HL-60 (cell line): ENCODE measurements at regions not wholly inside any gene's neighbourhood (a gene's known extent, or its start where the extent isn't known, plus 50 kb on each side); places are given as distances from the start of the nearest gene placed in this dataset.

Experiments used
- DNase-seq, 2 experiments: peaks; one replicate each; pipeline ENCODE4 v3.0.0-alpha.2; 2010 to 2020; ENCODE audit warnings: low read depth in 1 of 2, low spot score in 1 of 2
- H3K27ac ChIP-seq: fragments of 250-450 bp; sonication (Bioruptor Pico); replicated peaks from 2 replicates; pipeline ENCODE4 v1.5.1; 2020; ENCODE audit warnings: mild to moderate bottlenecking, moderate library complexity
- H3K27me3 ChIP-seq: fragments of 250-450 bp; sonication (Bioruptor Pico); 2 replicates; pipeline ENCODE4 v1.5.1; 2021; ENCODE audit warnings: mild to moderate bottlenecking, moderate library complexity; ENCODE audit not compliant: insufficient read depth, poor library complexity, severe bottlenecking
- H3K4me3 ChIP-seq: replicated peaks from 2 replicates; pipeline ENCODE4 v1.5.1; 2011; ENCODE audit warnings: mild to moderate bottlenecking, control low read depth, low read length; ENCODE audit not compliant: insufficient read depth
- GABPA ChIP-seq: IDR thresholded peaks from 2 replicates; pipeline ENCODE4 v1.6.1; 2012; ENCODE audit warnings: low read depth
- POLR2AphosphoS5 ChIP-seq: IDR thresholded peaks from 2 replicates; pipeline ENCODE4 v1.6.1; 2012; ENCODE audit warnings: low read depth
- SPI1 ChIP-seq: IDR thresholded peaks from 2 replicates; pipeline ENCODE4 v1.6.1; 2012; ENCODE audit warnings: low read depth, mild to moderate bottlenecking, borderline replicate concordance
- TF ChIP-seq, protein P1 (sequence below): IDR thresholded peaks from one replicate; pipeline ENCODE4 v1.5.1; 2011; ENCODE audit warnings: low read length, control low read depth, inconsistent platforms; ENCODE audit not compliant: insufficient read depth
- TF ChIP-seq, protein P2 (sequence below): IDR thresholded peaks from 2 replicates; pipeline ENCODE4 v1.6.1; 2012; ENCODE audit warnings: low read depth; ENCODE audit not compliant: insufficient replicate concordance

DNA sequence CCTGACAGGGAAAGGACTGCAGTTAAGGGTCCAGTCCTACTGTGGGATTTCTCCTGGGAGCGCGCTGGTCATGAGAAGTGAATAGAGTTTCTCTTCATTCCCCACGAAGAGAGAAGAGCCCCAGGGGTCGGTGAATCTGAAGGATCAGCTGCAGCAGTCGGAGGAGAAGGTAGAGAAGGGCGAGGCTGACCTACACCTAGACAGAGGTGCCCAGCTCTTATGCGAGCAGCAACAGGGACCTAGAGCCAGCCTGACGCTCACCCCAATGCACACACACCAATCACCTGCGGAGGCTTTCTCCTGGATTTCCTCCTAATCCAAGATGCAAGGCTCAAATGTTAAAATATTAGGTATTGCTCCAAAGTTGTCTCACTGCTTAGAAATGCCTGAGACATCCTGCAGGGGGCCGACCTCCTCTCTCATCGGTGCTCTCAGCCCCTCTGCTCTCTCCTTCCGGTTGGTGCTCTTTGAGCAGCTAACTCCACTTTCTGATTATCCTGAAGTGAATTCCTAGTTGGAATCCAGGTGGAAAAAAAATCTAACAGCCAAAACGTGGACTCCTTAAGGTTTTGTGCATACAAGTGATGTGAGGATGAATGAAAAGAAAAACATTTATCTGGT lies 176.4 kb downstream of the AHR start:
- Histone ChIP-seq H3K27me3 (no peaks in the 10 kb centered on the region), H3K27ac (no peak overlapping the region), H3K4me3 (no peak overlapping the region)
- no peak for DNase-seq
- TF ChIP-seq POLR2AphosphoS5 (no peak), GABPA (no peak), SPI1 (no peak)
- TF ChIP-seq, protein P1, sequence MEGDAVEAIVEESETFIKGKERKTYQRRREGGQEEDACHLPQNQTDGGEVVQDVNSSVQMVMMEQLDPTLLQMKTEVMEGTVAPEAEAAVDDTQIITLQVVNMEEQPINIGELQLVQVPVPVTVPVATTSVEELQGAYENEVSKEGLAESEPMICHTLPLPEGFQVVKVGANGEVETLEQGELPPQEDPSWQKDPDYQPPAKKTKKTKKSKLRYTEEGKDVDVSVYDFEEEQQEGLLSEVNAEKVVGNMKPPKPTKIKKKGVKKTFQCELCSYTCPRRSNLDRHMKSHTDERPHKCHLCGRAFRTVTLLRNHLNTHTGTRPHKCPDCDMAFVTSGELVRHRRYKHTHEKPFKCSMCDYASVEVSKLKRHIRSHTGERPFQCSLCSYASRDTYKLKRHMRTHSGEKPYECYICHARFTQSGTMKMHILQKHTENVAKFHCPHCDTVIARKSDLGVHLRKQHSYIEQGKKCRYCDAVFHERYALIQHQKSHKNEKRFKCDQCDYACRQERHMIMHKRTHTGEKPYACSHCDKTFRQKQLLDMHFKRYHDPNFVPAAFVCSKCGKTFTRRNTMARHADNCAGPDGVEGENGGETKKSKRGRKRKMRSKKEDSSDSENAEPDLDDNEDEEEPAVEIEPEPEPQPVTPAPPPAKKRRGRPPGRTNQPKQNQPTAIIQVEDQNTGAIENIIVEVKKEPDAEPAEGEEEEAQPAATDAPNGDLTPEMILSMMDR = no peak
- TF ChIP-seq, protein P2, sequence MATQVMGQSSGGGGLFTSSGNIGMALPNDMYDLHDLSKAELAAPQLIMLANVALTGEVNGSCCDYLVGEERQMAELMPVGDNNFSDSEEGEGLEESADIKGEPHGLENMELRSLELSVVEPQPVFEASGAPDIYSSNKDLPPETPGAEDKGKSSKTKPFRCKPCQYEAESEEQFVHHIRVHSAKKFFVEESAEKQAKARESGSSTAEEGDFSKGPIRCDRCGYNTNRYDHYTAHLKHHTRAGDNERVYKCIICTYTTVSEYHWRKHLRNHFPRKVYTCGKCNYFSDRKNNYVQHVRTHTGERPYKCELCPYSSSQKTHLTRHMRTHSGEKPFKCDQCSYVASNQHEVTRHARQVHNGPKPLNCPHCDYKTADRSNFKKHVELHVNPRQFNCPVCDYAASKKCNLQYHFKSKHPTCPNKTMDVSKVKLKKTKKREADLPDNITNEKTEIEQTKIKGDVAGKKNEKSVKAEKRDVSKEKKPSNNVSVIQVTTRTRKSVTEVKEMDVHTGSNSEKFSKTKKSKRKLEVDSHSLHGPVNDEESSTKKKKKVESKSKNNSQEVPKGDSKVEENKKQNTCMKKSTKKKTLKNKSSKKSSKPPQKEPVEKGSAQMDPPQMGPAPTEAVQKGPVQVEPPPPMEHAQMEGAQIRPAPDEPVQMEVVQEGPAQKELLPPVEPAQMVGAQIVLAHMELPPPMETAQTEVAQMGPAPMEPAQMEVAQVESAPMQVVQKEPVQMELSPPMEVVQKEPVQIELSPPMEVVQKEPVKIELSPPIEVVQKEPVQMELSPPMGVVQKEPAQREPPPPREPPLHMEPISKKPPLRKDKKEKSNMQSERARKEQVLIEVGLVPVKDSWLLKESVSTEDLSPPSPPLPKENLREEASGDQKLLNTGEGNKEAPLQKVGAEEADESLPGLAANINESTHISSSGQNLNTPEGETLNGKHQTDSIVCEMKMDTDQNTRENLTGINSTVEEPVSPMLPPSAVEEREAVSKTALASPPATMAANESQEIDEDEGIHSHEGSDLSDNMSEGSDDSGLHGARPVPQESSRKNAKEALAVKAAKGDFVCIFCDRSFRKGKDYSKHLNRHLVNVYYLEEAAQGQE = no peak

DNA sequence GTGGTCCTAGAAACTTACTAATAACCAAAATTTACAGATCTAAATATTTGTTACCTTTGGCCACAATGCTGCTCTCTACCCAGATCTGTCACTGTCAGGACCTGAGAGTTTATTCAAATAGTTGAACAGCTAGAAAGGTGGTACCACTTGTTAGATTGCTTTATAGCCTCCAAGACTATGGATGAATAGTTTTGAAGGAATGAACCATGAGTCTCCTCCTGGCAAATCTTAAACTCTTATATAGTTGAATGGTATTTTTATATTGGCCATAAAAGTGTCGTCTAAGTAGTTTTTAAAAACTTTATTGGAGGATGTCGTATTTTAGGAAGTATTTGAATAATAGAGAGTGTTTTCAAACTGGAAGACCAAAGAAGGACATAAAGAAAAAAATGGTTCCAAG lies 178.7 kb downstream of the AHR start:
- Histone ChIP-seq H3K27ac (no peak overlapping the region), H3K27me3 (no peaks in the 10 kb centered on the region), H3K4me3 (no peak overlapping the region)
- TF ChIP-seq, protein P2 = no peak
- TF ChIP-seq POLR2AphosphoS5 = no peak
- no peak for DNase-seq

DNA sequence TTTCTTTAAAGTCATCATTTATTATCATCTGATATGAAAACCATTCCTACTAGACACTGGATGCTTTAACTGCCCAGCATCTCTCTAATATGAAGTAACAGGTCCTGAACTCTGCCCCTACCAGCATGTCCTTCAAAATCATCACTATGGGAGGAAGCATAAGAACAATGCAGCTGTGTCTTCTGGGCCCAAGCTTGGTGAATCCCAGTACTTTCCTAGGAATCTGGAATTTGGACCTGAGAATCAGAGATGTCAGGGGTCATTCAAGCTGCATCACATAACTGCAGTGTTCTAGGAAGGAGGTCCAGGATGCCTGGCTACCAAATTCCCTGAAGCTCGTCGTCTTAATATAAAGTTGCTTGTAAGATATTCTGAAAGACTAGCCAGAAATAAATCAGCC lies 182.7 kb downstream of the AHR start:
- Histone ChIP-seq H3K27ac (no peak overlapping the region), H3K4me3 (no peak overlapping the region), H3K27me3 (no peaks in the 10 kb centered on the region)
- TF ChIP-seq, protein P2 = no peak
- no peak for TF ChIP-seq GABPA
- TF ChIP-seq POLR2AphosphoS5 = no peak
- TF ChIP-seq, protein P1 = no peak
- TF ChIP-seq SPI1 = no peak
- no peak for DNase-seq
